RPMI7951 (cell line): ENCODE measurements at regions not wholly inside any gene's neighbourhood (a gene's known extent, or its start where the extent isn't known, plus 50 kb on each side); places are given as distances from the start of the nearest gene placed in this dataset.

ENCODE experiments used
- DNase-seq: peaks from one replicate; pipeline ENCODE4 v3.0.0-alpha.2; 2012; ENCODE audit warnings: low read depth

DNA sequence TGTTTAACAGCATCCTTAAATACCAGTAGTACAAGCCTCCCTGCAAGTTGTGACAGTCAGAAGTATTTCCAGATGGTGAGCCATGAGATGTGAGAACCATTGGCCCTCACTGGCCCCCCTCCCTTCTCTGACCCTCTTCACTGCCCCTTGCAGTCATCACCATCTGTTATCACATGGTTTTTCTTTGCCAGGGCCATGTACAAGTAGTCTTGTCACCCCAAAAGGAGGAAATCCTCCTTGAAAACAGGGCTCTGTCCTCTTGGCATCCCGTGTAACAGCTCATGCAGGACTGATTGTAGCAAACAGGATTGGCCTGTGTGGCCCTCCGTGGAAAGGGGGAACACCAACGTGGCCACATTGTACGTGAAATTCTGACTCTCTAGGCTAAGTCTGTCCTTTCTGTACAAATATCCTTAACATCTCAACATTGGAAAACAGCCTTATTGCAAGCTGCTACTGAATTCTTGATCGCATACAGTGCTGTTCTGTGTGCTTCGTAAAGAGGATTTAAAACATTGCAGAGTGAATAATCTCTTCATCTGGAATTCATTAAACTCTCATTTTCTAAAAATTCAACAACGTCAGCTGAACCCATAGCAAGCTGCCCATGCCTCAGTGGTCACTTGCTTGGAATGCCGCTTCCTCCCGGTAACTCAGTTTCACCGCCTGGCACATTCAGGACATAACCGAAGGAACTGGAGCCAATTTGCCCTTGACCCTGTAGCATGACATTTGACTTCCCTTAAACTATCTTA lies 171.7 kb downstream of the ATPSCKMT start:
- no peak for DNase-seq

DNA sequence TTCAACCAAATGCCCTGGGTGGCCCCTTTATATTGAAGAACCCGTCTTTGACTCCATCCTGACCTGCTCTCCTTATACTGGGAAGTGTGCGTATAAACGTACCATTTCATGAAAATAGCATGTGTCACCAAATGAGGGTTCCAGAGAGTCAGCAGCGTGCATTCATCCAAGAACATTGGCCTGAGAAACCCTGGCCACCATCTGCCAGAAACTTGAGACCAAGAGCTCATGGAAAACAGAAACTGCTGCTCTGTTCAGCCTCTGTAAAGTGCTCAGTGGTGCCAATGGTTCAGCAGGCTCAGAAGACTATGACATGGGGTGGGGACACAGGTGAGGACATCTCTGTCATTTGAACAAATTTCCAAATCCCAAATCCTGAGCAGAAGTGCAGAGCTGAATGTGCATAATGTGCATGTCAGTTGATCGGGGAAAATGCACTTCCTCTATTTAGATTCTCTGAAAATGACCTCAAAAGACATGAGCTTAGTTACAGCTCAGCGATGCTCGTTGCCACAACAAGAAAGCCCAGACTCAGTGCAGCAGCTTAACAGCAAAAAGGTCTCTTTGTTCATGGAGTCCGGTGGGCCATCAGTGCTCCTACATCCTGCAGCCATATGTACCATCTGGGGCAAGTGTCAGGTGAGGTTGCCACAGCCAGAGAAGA lies 176.1 kb downstream of the ATPSCKMT start:
- no peak for DNase-seq

DNA sequence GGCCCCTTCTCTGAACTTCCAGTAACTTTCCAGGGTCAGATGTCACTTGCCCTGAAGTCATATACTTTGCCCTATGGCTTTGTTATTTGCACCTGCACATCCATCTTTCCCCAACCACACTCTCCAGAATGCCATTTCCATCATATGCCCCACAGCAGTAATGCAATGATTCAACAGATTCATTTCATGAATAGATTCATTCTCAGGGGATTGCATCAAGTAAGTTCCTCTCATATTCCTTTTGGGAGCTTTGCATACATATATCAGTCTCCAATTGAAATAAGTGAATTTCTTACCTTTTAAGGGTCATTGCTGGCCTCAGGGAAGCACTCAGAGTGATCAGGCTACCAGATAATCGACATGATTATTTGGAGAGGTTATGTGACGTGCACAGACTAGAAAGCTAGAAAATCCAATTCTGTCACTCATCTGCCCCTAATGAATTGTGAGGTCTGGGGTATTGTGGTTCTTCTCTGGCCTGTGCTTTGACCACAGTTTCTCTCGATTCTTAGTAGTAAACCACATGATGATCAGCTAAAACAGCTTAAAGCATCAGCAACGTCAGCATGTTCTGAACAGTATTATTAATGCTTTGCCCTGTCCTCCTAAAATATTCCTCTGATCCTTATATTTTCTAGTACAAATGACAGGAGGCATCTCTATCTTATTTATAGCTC lies 179.9 kb downstream of the ATPSCKMT start:
- no peak for DNase-seq

DNA sequence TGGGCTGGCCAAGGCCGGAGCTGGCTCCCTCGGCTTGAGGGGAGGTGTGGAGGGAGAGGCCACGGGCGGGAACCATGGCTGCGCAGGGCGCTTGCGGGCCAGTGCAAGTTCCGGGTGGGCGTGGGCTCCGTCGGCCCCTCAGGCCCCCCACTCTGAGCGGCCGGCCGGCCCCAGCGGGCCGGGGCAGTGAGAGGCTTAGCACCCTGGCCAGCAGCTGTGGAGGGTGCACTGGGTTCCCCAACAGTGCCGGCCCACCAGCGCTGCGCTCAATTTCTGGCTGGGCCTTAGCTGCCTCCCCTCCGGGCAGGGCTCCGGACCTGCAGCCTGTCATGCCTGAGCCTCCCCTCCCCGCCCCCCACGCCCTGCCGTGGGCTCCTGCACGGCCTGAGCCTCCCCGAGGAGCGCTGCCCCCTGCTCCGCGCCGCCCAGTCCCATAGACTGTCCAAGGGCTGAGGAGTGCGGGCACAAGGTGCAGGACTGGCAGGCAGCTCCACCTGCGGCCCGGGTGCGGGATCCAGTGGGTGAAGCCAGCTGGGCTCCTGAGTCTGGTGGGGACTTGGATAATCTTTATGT lies 184.2 kb downstream of the ATPSCKMT start:
- DNase-seq, result no peak

DNA sequence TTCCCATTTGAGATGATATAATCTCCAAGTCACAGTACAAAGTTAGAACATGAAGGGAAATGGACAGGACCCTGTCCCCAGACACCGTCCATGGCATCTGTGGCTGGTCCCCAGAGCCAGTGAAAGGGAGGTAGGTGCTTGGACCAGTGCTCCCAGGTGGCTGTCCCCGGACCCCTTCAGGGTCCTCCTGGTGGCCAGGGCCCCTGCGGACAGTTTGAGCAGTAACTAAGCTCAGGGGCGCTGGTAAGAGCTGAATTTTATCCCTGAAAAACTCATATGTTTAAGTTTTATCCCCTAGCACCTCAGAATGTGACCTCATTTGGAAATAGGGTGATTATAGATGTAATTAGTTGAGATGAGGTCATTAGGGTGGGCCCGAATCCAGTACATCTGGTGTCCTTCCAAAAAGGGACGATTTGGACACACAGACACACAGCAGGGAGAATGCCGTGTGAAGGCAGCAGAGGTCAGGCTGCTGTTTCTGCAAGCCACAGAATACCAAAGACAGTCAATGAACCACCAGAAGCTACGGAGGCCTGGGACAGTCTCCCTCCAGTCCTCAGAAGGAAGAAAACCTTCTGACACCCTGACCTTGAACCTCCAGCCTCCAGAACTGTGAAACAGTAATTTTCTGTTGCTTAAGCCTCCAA lies 185.0 kb downstream of the ATPSCKMT start:
- DNase-seq, result no peak

DNA sequence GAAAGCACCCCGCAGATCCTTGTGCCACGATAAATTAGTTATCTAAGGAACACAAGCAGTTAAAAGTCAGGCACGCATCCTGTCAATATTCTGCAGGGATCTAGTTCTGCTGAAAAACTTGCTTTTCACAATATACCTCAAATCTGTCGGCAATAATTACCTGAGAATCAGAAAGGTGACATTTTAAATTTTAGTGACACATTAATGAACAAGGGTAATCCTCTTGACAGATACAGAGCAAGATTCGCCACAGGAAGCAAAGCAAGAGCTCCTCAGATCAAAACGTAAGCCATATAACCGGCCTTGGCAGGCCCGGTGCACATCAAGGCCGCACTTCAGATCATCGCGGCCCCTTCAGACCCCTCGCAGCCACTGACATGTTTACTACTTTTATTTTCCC lies 185.7 kb downstream of the ATPSCKMT start:
- DNase-seq, result no peak

DNA sequence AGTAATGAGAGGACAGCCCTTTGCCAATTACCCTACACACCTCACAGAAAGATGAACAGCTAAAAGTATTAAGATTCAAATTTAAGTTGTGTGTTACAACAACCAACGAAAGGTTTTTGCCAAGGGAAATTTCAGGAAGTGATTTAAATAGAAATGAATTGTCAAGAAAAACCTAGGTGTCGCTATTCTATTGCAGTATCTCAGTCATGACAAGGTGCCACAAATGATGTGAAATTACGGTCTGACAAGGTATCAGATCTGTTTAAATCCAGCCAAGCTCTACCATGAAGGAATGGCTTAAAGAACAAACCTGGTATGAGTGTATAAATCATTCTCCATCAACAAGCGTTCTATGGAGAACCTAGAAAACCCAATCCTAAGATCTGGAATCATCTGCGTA lies 189.7 kb downstream of the ATPSCKMT start:
- DNase-seq, result no peak

DNA sequence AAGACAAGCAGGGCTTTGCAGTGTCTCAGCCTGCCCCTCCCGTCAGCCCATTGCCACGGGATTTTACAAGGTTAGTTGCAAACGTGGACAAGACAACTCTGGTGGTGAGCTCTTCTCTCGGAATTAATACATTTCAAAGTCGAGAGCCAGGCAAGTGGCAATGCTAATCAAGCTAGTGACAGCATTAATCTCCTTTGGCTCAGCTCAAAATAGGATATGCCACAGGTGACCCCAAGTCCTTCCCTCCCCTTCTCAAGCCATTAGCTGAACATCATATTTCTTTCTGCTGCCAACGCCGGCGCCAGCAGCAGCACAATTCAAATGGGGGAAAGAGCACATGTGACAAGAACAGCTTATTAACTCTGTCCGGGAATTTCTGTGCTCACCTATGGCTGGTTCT lies 190.1 kb downstream of the ATPSCKMT start:
- DNase-seq, result no peak

DNA sequence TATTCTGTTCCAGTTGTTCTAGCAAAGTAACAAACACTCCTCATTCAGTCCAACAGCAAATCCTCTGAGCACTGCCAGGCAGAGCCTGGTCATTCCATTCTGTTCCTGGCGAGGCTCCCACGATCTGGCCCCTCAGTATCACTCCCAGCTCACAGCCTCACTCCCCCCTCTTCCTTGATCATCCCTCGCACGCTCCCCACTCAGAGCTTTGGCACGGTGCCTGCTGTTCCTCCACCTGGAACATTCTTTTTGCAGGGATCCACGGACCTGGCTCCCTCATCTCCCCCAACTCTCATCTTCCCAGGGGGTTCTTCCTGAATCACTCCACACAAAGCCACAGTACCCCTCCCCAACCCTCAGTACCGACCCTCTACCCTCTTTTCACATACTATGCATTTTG lies 192.3 kb downstream of the ATPSCKMT start:
- no peak for DNase-seq

DNA sequence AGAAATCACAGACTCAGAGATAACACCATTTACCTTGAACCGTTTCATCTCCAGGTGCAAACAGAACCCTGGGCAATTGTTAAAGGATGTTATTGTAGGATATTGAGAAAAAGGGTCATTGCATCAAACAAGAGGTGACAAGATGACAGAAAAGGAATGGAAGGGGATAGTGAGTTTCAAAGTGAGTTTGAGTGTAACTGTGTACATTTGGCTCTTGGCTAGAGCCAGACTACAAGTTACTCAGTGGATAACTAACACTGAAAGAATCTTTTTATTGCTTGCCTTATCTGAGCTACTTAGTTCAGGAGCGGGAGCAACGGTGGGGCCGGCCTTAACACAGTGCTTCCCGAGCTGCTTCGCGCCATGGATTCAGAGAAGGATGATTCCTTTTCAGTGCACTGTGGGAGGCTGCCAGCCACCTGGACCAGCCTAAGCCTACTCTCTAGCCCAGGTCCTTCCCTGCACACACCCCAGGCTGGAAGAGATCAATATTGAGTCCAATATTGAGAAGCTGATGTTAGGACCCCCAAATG lies 193.4 kb downstream of the ATPSCKMT start:
- DNase-seq, result no peak

DNA sequence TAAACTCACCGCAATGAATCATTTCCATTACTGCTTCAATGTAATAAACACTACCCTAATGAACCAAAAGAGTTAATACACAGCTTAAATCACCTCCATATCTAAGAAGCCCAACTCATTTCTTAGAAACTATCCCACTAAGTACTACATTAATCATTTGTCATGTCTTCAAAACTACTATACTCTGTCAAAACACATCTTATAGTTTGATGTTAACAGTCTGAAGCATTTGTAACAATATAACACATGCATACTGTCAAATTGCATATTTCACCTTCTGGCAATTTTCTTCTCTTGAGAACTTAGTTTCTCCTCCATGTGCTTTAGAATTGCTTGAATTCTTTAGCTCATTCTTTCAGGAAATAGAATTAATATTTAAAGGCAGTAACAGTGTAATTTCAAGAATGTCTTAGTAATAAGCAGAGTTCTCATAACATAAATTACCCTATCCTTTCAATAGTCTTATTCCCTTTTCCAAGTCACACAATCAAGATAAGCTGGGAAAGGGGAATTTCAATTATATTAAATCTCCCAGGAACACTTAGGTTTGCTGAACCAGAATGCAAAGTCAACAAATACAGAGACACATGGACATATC lies 199.7 kb downstream of the ATPSCKMT start:
- DNase-seq, result no peak

DNA sequence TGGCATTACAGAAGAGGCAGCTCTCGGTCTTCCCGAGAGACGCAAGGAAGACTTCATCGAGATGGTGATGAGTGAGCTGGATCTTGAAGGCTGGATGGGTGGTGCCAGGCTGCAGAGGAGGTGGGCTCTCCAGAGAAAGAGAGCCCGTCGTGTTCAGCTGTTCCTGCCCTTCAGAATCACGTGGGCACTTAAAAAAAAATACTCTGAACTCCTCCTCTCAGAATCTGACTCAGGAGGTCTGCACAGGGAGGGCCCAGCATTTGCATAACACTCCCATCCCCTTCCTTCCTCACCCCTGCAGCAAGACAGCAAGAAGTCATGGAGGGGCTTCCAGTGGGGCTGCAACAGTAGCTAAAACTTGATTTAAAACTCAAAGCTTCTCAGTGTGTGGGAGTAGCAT lies 203.0 kb downstream of the ATPSCKMT start:
- no peak for DNase-seq

DNA sequence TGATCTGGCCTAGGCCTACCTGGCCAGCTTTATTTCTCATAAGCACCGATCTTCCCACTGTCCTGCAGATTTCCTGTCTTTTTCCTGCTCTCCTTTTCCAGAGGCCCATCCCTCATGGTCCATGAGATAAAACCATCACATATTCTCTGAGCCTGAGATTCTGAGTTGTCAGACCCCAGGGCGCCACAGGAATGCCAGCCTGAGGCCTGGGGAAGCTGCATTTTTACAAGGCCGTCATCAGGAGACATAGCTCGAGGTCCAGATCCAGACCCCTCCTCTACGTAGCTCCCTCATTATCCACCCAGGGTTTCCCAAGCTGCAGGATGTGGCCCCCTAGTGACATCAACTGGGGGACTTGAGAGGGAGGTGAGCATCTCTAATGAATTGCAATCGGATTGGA lies 204.3 kb downstream of the ATPSCKMT start:
- DNase-seq, result no peak

DNA sequence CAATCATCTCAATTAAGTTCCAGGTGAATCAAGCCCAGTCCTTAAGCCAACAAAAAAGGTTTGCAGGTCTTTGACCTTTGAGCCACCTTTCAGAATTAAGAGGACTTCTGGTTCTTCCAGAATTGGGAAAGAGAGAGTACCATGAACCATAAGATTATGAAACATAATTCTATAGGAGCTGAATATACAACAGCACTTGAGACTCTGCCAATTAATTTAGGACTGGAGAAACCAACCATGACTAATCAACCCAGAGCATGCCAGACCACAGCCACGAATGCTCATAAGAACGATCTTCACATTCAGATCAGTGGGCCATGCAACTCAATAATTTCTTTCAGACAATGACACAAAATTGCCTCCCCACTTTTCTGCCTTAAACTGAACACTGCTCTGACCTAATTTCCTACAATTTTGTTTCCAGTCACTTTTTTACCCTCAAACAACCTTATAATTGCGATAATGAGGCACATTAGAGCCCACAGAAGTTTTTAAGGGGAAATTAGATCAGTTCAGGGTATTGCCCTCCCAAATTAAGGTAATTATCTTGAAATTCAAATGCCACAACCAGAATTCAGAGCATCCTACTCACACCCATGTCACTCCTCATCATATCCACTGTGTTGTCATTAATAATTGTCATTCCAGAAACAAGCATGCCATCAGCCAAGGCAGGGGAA lies 213.4 kb downstream of the ATPSCKMT start:
- peak; percentile 31 for DNase-seq

DNA sequence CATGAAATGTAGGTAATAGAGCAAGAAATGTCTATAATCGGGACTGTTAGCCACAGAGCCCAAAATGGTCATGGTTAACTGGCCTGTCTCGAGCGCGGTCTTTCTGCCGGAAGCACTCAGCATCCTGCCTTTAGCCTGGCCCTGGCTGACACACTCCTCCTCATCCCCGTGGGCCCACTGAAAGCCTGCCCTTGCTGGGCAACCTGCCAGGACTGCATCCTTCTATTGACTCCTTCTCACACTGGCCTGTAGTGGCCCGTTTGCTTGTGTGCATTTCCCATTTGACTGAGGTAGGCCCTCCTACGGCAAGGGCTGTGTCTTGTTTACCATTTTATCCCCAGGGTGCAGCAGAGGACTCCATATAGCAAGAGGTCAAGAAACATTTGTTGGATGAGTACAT lies 215.7 kb downstream of the ATPSCKMT start:
- peak; percentile 36 for DNase-seq

DNA sequence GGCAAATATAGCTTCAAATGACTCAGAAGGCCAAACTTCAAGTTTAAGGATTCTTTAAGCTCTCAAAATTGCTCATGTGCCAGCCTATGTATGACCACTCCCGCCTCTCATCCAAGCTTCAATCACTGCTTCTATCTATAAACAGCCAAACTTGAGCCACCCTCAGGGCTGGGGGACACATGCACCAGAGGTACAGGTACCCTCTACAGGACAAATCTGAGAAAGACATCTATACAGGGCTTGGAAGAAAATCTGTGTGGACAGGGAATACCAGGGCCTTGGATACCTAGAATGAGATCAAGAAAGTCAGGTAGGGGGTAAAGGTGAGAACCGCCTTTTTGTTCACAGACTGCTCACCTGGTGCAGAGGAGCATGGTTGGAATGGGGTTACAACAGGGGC lies 217.9 kb downstream of the ATPSCKMT start:
- no peak for DNase-seq

DNA sequence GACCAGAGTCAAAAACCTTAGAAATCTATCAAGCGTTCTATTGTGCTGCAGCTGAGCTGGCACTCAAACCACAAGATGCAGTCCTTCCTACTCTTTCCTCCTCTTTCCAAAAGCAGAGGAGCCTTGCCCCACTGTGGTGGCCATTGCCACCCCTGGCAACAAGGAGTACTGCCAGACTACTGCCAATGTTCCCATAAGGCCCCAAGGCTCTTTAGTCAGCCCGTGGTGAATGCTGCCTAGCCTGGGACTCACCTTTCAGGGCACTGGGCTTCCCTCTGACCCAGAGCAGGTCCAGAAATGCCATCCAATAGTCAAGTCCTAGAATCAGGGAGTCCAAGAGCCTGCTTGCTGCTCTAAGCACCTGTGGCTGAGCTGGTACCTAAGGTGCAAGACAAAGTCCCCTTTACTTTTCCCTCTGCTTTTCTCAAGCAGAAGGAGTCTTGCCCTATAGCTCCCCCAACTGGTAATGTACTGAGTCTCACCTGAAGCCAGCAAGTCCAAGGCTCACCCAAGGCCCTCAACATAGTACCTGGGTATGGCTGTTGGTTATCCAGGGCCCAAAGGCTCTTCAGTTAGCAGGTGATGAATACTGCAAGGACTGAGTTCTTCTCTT lies 219.4 kb downstream of the ATPSCKMT start:
- no peak for DNase-seq

DNA sequence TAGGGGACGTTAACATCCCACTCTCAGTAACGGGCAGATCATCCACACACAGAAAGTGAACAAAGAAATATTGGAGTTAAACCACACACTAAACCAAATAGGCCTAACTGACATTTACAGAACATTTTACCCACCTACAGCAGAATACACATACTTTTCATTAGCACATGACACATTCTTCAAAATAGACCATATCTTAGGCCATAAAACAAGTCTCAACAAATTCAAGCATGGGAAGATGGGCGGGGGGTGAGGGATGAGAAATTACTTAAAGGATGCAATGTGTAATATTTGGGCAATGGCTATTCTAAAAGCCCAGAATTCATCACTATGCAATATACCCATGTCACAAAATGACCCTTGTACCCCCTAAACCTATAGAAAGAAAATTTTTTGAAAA lies 226.2 kb downstream of the ATPSCKMT start:
- DNase-seq, result no peak

DNA sequence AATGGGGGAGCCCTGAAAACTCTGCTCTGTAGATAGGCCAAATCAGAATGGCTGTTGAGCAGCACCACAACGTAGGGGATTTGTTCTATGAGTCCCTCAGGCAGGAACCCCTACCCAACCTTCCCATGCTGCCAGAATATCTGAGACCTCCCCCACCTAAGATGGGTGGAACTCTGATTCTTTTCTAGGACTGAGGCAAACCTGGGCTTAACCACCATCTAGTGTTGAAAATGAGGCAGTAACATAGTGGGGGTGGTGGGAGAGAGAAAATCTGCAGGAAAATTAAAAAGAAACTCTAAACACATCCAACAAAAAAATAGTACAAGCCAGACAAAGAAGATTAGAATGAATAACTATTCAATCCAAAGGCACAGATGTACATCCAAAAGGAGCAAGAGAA lies 228.4 kb downstream of the ATPSCKMT start:
- no peak for DNase-seq

DNA sequence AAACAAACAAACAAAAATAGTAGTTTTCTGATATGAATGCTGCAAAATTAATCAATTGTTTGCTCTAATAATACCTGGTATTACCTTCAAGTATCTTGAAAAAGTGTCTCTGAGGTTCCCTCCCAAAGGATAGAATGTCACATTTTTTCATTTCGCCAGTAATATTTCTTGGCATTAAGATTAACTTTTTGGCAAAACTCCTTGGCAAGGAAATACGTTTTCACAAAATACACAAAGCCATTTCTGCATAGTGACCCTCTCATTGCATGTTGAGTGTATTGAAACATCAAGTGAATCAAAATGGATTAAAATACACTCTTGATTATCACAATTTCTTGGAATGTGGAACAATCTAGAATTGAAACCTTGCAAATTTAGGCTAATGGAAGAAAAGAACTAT lies 230.5 kb downstream of the ATPSCKMT start:
- DNase-seq, result no peak
